Cardiac muscle cell (in vitro differentiated cells and primary cell): ENCODE measurements at regions not wholly inside any gene's neighbourhood (a gene's known extent, or its start where the extent isn't known, plus 50 kb on each side); places are given as distances from the start of the nearest gene placed in this dataset.
"Not testable (repeated sequence)": the region's sequence is repeated elsewhere in the genome, so short reads cannot be mapped to it uniquely, and the experiment has no call there.

Experiments
- DNase-seq, 2 donors: peaks; one replicate each; pipeline versions ENCODE4 v3.0.0 to v3.0.0-alpha.2; 2010 to 2017; ENCODE audit warnings: low read depth in 1 of 2, low spot score in 1 of 2
- H3K27ac ChIP-seq: fragments of 200-600 bp; sonication (generic); 2 replicates; pipeline ENCODE4 v1.5.1; 2016
- H3K27me3 ChIP-seq: fragments of 200-600 bp; sonication (generic); 2 replicates; pipeline ENCODE4 v1.6.0; 2016; ENCODE audit warnings: control low read depth
- H3K36me3 ChIP-seq: fragments of 200-600 bp; sonication (generic); 2 replicates; pipeline ENCODE4 v1.5.1; 2016; ENCODE audit warnings: control low read depth
- H3K4me1 ChIP-seq: fragments of 200-600 bp; sonication (generic); 2 replicates; pipeline ENCODE4 v1.8.1; 2017; ENCODE audit warnings: low read depth, mild to moderate bottlenecking, mixed run types
- H3K4me3 ChIP-seq: fragments of 200-600 bp; sonication (generic); 2 replicates; pipeline ENCODE4 v1.5.1; 2016; ENCODE audit warnings: mild to moderate bottlenecking
- H3K9me3 ChIP-seq: fragments of 200-600 bp; sonication (generic); 2 replicates; pipeline ENCODE4 v1.5.1; 2017; ENCODE audit warnings: low read depth, mild to moderate bottlenecking, control low read depth
- CTCF ChIP-seq: IDR thresholded peaks from 2 replicates; pipeline ENCODE4 v1.5.1; 2012; ENCODE audit warnings: low read depth, mild to moderate bottlenecking, low read length

DNA sequence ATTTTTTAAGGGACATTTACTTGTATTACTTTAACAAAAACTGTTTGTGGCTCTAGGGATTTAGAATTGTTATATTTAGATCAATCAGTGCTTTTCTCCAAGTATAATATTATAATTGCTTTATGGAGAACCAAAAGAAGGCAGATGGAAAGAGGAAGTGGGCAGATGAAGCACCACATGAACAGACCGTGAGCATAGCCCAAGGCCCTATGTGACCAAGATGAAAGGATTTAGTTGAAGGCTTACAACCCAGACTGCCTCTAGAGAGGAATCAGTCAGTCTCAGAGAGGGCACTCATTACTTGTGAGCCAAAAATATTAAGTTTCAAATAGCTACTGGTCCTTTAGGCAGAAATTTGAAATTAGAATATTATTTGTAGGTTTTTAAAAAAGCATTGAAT lies 102.3 kb upstream of the IMPG1 start:
- Histone ChIP-seq H3K36me3 (no peaks in the 10 kb centered on the region), H3K4me1 (no peaks in the 10 kb centered on the region), H3K27ac (no peak overlapping the region), H3K27me3 (no peaks in the 10 kb centered on the region), H3K4me3 (no peak overlapping the region), H3K9me3 (no peaks in the 10 kb centered on the region)
- TF ChIP-seq CTCF: no peak
- no peak for DNase-seq

GRCh38 chr6:76166874-76167273 lies 94.4 kb upstream of the IMPG1 start:
- no peaks in the 10 kb centered on the region for H3K27me3 ChIP-seq
- DNase-seq: no peak
- H3K36me3 ChIP-seq: no peaks in the 10 kb centered on the region
- no peak overlapping the region for H3K27ac ChIP-seq
- H3K4me3 ChIP-seq: no peak overlapping the region
- no peak for TF ChIP-seq CTCF
- no peaks in the 10 kb centered on the region for H3K4me1 ChIP-seq
- H3K9me3 ChIP-seq: no peaks in the 10 kb centered on the region

GRCh38 chr6:76166297-76166696 lies 93.8 kb upstream of the IMPG1 start:
- Histone ChIP-seq H3K4me1 (no peaks in the 10 kb centered on the region), H3K27me3 (no peaks in the 10 kb centered on the region), H3K4me3 (no peak overlapping the region), H3K9me3 (no peaks in the 10 kb centered on the region), H3K36me3 (no peaks in the 10 kb centered on the region), H3K27ac (no peak overlapping the region)
- DNase-seq: no peak
- TF ChIP-seq CTCF: no peak

GRCh38 chr6:76165471-76166221 lies 93.2 kb upstream of the IMPG1 start:
- Histone ChIP-seq H3K4me3 (no peak overlapping the region), H3K4me1 (no peaks in the 10 kb centered on the region), H3K27ac (no peak overlapping the region), H3K36me3 (no peaks in the 10 kb centered on the region), H3K9me3 (no peaks in the 10 kb centered on the region), H3K27me3 (no peaks in the 10 kb centered on the region)
- no peak for DNase-seq
- TF ChIP-seq CTCF: no peak

DNA sequence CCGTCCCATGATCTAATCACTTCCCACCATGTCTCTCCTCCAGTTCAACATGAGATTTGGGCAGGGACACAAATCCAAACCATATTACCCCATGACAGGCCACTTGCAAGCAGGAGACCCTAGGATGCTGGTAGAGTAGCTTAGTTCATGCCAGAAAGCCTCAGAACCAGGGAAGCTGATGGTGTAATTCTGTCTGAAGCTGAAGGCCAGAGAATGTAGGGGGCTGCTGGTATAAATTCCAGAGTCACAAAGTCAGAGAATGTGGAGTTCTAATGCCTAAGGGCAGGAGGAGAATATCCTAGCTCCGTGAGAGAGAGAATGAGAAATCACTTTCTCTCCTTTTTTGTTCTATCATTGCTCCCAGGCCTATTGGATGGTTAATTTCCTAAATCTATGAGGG lies 90.3 kb upstream of the IMPG1 start:
- H3K4me1 ChIP-seq: no peaks in the 10 kb centered on the region
- no peaks in the 10 kb centered on the region for H3K36me3 ChIP-seq

GRCh38 chr6:76157800-76158199 lies 85.3 kb upstream of the IMPG1 start:
- not testable (repeated sequence) for H3K27ac ChIP-seq, H3K36me3 ChIP-seq, H3K27me3 ChIP-seq, H3K4me3 ChIP-seq, H3K9me3 ChIP-seq, H3K4me1 ChIP-seq, DNase-seq

More for the DNA sequence above, 90.3 kb upstream of the IMPG1 start:
- H3K4me3 ChIP-seq: no peak overlapping the region
- no peaks in the 10 kb centered on the region for H3K27me3 ChIP-seq
- no peak for DNase-seq
- no peaks in the 10 kb centered on the region for H3K9me3 ChIP-seq
- no peak for TF ChIP-seq CTCF
- H3K27ac ChIP-seq: no peak overlapping the region
